GM12878 (cell line): ENCODE measurements at regions not wholly inside any gene's neighbourhood (a gene's known extent, or its start where the extent isn't known, plus 50 kb on each side); places are given as distances from the start of the nearest gene placed in this dataset.
"Not testable (repeated sequence)": the region's sequence is repeated elsewhere in the genome, so short reads cannot be mapped to it uniquely, and the experiment has no call there.

ENCODE experiments used
- ATAC-seq: fragments of 200-7000 bp; cut with Tn5 transposase; 3 replicates; pipeline ENCODE4 v1.9.1; 2020; ENCODE audit warnings: mild to moderate bottlenecking, moderate library complexity
- BruUV-seq: library from RNA; stranded (reverse); fragments of 400-500 nt; replicated peaks from 2 replicates; lab custom pipeline; 2021; lab: Mats Ljungman, UMichigan
- CTCF ChIA-PET: fragments of 300-600 bp; sonication (Branson Sonifier 250); formaldehyde crosslinking; extraction: SDS; loops from one replicate; lab custom pipeline; 2021; ENCODE audit warnings: inconsistent platforms; lab: Yijun Ruan, JAX
- POLR2A ChIA-PET: fragments of 350-600 bp; formaldehyde crosslinking; extraction: SDS; loops from one replicate; lab custom pipeline; 2021; ENCODE audit warnings: inconsistent platforms; lab: Charles Lee
- RAD21 ChIA-PET: fragments of 300-600 bp; sonication (Branson Sonifier 250); formaldehyde crosslinking; loops from one replicate; lab custom pipeline; 2023; ENCODE audit warnings: antibody characterized with exemption; ENCODE audit not compliant: unreplicated experiment; lab: Charles Lee
- SMC1A ChIA-PET: fragments of 300-600 bp; sonication (Branson Sonifier 250); formaldehyde crosslinking; loops from one replicate; lab custom pipeline; 2023; ENCODE audit not compliant: unreplicated experiment, uncharacterized antibody; lab: Charles Lee
- DNase-seq: peaks from one replicate; pipeline ENCODE4 v3.0.0-alpha.2; 2011; ENCODE audit warnings: low read depth, low spot score
- FAIRE-seq: peaks from 3 replicates; lab custom pipeline; 2011; peaks lifted over from hg19 to GRCh38; lab: Jason Lieb, UNC
- H2AFZ ChIP-seq: 2 replicates; pipeline ENCODE4 v1.6.0; 2011; ENCODE audit warnings: low read depth, low read length, control low read depth; ENCODE audit not compliant: control insufficient read depth
- H3K27ac ChIP-seq: 2 replicates; pipeline ENCODE4 v1.5.1; 2011; ENCODE audit warnings: control low read depth; ENCODE audit not compliant: control insufficient read depth, insufficient read depth
- H3K27me3 ChIP-seq, 2 experiments: replicated peaks in 1 of 2; 2 replicates each; pipeline versions ENCODE4 v1.6.0 to v1.6.1; 2011; ENCODE audit warnings: low read length in 1 of 2; ENCODE audit not compliant: control insufficient read depth in 2 of 2, insufficient read depth in 2 of 2
- H3K36me3 ChIP-seq, 2 experiments: 2 replicates each; pipeline ENCODE4 v1.5.1; 2011; ENCODE audit warnings: low read length in 1 of 2; ENCODE audit not compliant: control insufficient read depth in 2 of 2, insufficient read depth in 2 of 2
- H3K4me1 ChIP-seq: 2 replicates; pipeline ENCODE4 v1.6.1; 2011; ENCODE audit warnings: mild to moderate bottlenecking, low read length, moderate library complexity, mixed read lengths; ENCODE audit not compliant: control insufficient read depth, insufficient read depth
- H3K4me2 ChIP-seq: 2 replicates; pipeline ENCODE4 v1.6.0; 2011; ENCODE audit warnings: control low read depth; ENCODE audit not compliant: control insufficient read depth, insufficient read depth
- H3K4me3 ChIP-seq: fragments of 200-600 bp; sonication (generic); 2 replicates; pipeline ENCODE4 v1.5.1; 2016
- H3K79me2 ChIP-seq: 2 replicates; pipeline ENCODE4 v1.6.0; 2011; ENCODE audit warnings: low read length; ENCODE audit not compliant: control insufficient read depth, insufficient read depth
- H3K9ac ChIP-seq: 2 replicates; pipeline ENCODE4 v1.8.0; 2011; ENCODE audit warnings: low read length, control low read depth, mixed read lengths; ENCODE audit not compliant: control insufficient read depth, insufficient read depth
- H3K9me3 ChIP-seq: replicated peaks from 3 replicates; pipeline ENCODE4 v1.5.1; 2011; ENCODE audit warnings: mild to moderate bottlenecking, low read length; ENCODE audit not compliant: control insufficient read depth, insufficient read depth
- H4K20me1 ChIP-seq: 2 replicates; pipeline ENCODE4 v1.6.0; 2011; ENCODE audit not compliant: control insufficient read depth, insufficient read depth
- CBX3 ChIP-seq: fragments of 200-600 bp; sonication (generic); IDR thresholded peaks from 2 replicates; pipeline ENCODE4 v1.6.1; 2016; ENCODE audit warnings: low read depth, borderline replicate concordance
- PAX5 ChIP-seq: IDR thresholded peaks from 2 replicates; pipeline ENCODE4 v1.6.1; 2011; ENCODE audit warnings: low read depth, low read length, borderline replicate concordance
- RAD51 ChIP-seq: fragments of 450-650 bp; IDR thresholded peaks from 2 replicates; pipeline ENCODE4 v1.6.1; 2016; ENCODE audit warnings: moderate library complexity, mild to moderate bottlenecking, inconsistent platforms
- RUNX3 ChIP-seq: IDR thresholded peaks from 2 replicates; pipeline ENCODE4 v1.6.1; 2012; ENCODE audit warnings: low read length, inconsistent platforms
- SMAD1 ChIP-seq: fragments of 450-650 bp; IDR thresholded peaks from 2 replicates; pipeline ENCODE4 v1.6.1; 2018; ENCODE audit warnings: mild to moderate bottlenecking, low read depth; ENCODE audit not compliant: partially characterized antibody
- SMARCA5 ChIP-seq: fragments of 450-650 bp; IDR thresholded peaks from 2 replicates; pipeline ENCODE4 v1.6.1; 2017; ENCODE audit warnings: mild to moderate bottlenecking
- SPI1 ChIP-seq: IDR thresholded peaks from 2 replicates; pipeline ENCODE4 v1.6.1; 2011; ENCODE audit warnings: low read depth, mild to moderate bottlenecking, low read length, moderate library complexity, borderline replicate concordance; ENCODE audit not compliant: insufficient read depth
- SRF ChIP-seq, 2 experiments: IDR thresholded peaks; 2 replicates each; pipeline ENCODE4 v1.6.1; 2011; ENCODE audit warnings: low read depth in 2 of 2, low read length in 2 of 2, mild to moderate bottlenecking in 1 of 2, moderate library complexity in 1 of 2
- TAF1 ChIP-seq: IDR thresholded peaks from 2 replicates; pipeline ENCODE4 v1.6.1; 2011; ENCODE audit warnings: mild to moderate bottlenecking, low read depth, low read length, borderline replicate concordance
- ZZZ3 ChIP-seq: IDR thresholded peaks from 2 replicates; pipeline ENCODE4 v1.6.1; 2011; ENCODE audit warnings: low read depth; ENCODE audit not compliant: control insufficient read depth, insufficient read length
- WGBS: methylation state at CpG from one replicate; pipeline ENCODE4 v1.1.6; 2016; ENCODE audit warnings: low lambda C conversion rate; ENCODE audit not compliant: insufficient replicate concordance, insufficient coverage; ENCODE audit errors: missing lambda C conversion rate; 5-methylcytosine and 5-hydroxymethylcytosine counted together
- in situ Hi-C: fragments of 300-500 bp; cut with MboI; formaldehyde crosslinking; loops from 9 replicates; pipeline ENCODE4 v1.14.3; 2018; ENCODE audit warnings: mixed read lengths
- intact Hi-C: fragments of 100-400 bp; cut with micrococcal nuclease; formaldehyde crosslinking; loops from one replicate; pipeline ENCODE4 v1.14.2; 2022; ENCODE audit not compliant: unreplicated experiment
- TF ChIP-seq, protein P1 (sequence below): fragments of 150-350 bp; IDR thresholded peaks from 2 replicates; pipeline ENCODE4 v1.6.1; 2016; ENCODE audit warnings: low read depth, low read length

DNA sequence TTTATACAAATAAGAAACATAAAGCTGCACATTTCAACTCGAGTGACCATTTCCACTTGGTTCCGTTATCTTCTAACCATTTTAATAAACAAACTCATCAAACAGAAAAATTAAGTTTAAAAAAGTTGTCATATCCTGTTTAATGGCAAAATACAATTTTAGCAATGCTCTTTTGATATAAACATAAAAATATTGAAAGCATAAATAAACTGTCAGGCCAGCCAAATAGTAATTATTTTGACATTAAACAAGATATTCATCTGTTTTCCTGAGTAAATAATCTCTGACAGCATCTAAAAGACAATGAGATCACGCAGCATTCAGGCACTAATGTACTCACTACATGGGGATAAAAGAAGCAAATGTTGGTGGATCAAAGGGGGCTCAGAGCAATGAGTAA, 145.3 kb upstream of the ATP5MC3 start (continued):
- TF ChIP-seq SPI1 (no peak), TAF1 (no peak)
- TF ChIP-seq, all 136 proteins: peak for 0

DNA sequence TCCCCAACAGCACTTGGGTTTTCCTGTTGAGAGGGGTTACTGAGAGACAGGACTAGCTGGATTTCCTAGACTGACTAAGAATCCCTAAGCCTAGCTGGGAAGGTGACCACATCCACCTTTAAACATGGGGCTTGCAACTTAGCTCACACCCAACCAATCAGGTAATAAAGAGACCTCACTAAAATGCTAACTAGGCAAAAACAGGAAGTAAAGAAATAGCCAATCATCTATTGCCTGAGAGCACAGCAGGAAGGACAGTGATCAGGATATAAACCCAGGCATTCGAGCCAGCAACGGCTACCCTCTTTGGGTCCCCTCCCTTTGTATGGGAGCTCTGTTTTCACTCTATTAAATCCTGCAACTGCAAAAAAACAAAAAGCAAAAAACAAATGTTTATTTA, 144.7 kb upstream of the ATP5MC3 start:
- H4K20me1 ChIP-seq, H3K4me1 ChIP-seq, H2AFZ ChIP-seq, FAIRE-seq, H3K27me3 ChIP-seq, H3K79me2 ChIP-seq, DNase-seq, H3K9me3 ChIP-seq, H3K4me2 ChIP-seq, H3K27ac ChIP-seq, BruUV-seq, RAD21 ChIA-PET, POLR2A ChIA-PET, in situ Hi-C loops, ATAC-seq, H3K4me3 ChIP-seq, intact Hi-C loops, H3K36me3 ChIP-seq, H3K9ac ChIP-seq: not testable (repeated sequence)
- 33% methylated on average over 2 of the region's 2 CpGs for WGBS
- CTCF ChIA-PET: interaction anchor here (1.9 kb wide), 1 partner anchor 23 kb away, joined by 5 read pairs; no protein-coding TSS in a partner anchor
- SMC1A ChIA-PET: interaction anchor here (0.5 kb wide), 1 partner anchor 192 kb away, joined by 3 read pairs; no protein-coding TSS in a partner anchor

DNA sequence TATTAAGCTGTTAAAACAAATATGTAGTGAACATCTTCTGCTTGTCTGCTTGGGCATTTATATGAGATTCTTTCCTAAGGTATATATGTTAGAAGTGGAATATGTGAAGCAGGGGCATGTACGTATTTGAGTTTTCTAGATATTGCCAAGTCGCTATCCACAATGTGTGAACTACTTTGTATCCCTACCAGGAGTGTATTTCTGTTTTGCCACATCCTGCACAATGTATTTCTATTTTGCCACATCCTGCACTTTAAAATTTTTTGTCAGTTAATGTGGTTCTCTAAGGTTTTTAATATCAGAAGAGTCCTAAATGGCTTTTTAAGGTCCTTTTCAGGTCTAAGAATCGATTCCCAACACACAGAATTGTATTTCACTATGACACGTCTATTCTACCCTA, 141.7 kb upstream of the ATP5MC3 start:
- Histone ChIP-seq H3K4me2 (no peak overlapping the region), H4K20me1 (no peaks in the 10 kb centered on the region), H3K27ac (no peak overlapping the region), H2AFZ (no peak overlapping the region), H3K79me2 (no peaks in the 10 kb centered on the region), H3K27me3 (no peaks in the 10 kb centered on the region), H3K4me3 (no peak overlapping the region), H3K36me3 (no peaks in the 10 kb centered on the region), H3K9me3 (no peaks in the 10 kb centered on the region), H3K4me1 (no peaks in the 10 kb centered on the region), H3K9ac (no peak overlapping the region)
- ChIA-PET SMC1A (no interaction called here), POLR2A (no interaction called here), RAD21 (no interaction called here), CTCF (no interaction called here)
- FAIRE-seq (no peak), ATAC-seq (no peak), DNase-seq (no peak)
- in situ Hi-C loops (no loop called here), intact Hi-C loops (no loop called here)
- no TSS peak for BruUV-seq
- WGBS: 1% methylated on average over 4 of the region's 4 CpGs
- TF ChIP-seq RUNX3 (no peak), PAX5 (no peak), SRF (IDR thresholded peaks at IDR 0.05; ENCODE audit: low read depth in 2 of 2, low read length in 2 of 2) (no peak), CBX3 (no peak), RAD51 (no peak), ZZZ3 (no peak), SMAD1 (no peak), SMARCA5 (no peak)
- TF ChIP-seq, protein P1, sequence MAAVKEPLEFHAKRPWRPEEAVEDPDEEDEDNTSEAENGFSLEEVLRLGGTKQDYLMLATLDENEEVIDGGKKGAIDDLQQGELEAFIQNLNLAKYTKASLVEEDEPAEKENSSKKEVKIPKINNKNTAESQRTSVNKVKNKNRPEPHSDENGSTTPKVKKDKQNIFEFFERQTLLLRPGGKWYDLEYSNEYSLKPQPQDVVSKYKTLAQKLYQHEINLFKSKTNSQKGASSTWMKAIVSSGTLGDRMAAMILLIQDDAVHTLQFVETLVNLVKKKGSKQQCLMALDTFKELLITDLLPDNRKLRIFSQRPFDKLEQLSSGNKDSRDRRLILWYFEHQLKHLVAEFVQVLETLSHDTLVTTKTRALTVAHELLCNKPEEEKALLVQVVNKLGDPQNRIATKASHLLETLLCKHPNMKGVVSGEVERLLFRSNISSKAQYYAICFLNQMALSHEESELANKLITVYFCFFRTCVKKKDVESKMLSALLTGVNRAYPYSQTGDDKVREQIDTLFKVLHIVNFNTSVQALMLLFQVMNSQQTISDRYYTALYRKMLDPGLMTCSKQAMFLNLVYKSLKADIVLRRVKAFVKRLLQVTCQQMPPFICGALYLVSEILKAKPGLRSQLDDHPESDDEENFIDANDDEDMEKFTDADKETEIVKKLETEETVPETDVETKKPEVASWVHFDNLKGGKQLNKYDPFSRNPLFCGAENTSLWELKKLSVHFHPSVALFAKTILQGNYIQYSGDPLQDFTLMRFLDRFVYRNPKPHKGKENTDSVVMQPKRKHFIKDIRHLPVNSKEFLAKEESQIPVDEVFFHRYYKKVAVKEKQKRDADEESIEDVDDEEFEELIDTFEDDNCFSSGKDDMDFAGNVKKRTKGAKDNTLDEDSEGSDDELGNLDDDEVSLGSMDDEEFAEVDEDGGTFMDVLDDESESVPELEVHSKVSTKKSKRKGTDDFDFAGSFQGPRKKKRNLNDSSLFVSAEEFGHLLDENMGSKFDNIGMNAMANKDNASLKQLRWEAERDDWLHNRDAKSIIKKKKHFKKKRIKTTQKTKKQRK: no peak
